H7 (cell line): ENCODE measurements at regions not wholly inside any gene's neighbourhood (a gene's known extent, or its start where the extent isn't known, plus 50 kb on each side); places are given as distances from the start of the nearest gene placed in this dataset.

Source experiments
- DNase-seq: peaks from one replicate; pipeline ENCODE4 v3.0.0; 2012
- H3K27me3 ChIP-seq: 2 replicates; pipeline ENCODE4 v1.6.0; 2011; ENCODE audit warnings: mild to moderate bottlenecking, low read length; ENCODE audit not compliant: control insufficient read depth, insufficient read depth
- H3K36me3 ChIP-seq: replicated peaks from 2 replicates; pipeline ENCODE4 v1.5.1; 2011; ENCODE audit warnings: low read length; ENCODE audit not compliant: control insufficient read depth, insufficient read depth
- H3K4me3 ChIP-seq: 2 replicates; pipeline ENCODE4 v1.5.1; 2011; ENCODE audit warnings: low read depth, mild to moderate bottlenecking, control low read depth, low read length, moderate library complexity; ENCODE audit not compliant: insufficient read depth

GRCh38 chr9:117535434-117535833 lies 120.6 kb upstream of the ASTN2 start:
- Histone ChIP-seq H3K27me3 (no peaks in the 10 kb centered on the region), H3K36me3 (no peaks in the 10 kb centered on the region), H3K4me3 (no peak overlapping the region)
- DNase-seq: peak; percentile 36

- Histone ChIP-seq H3K4me3 (no peak overlapping the region), H3K36me3 (no peaks in the 10 kb centered on the region), H3K27me3 (no peaks in the 10 kb centered on the region)
- DNase-seq: no peak
These were observed 113.4 kb upstream of the ASTN2 start for GRCh38 chr9:117528225-117528624.

GRCh38 chr9:117526674-117527073 lies 111.8 kb upstream of the ASTN2 start:
- Histone ChIP-seq H3K27me3 (no peaks in the 10 kb centered on the region), H3K36me3 (no peaks in the 10 kb centered on the region), H3K4me3 (no peak overlapping the region)
- DNase-seq: no peak

- DNase-seq: no peak
- no peaks in the 10 kb centered on the region for H3K36me3 ChIP-seq
- H3K27me3 ChIP-seq: no peaks in the 10 kb centered on the region
- no peak overlapping the region for H3K4me3 ChIP-seq
These were observed 108.8 kb upstream of the ASTN2 start for GRCh38 chr9:117523531-117524153.

GRCh38 chr9:117521293-117521692 lies 106.4 kb upstream of the ASTN2 start:
- Histone ChIP-seq H3K4me3 (no peak overlapping the region), H3K27me3 (no peaks in the 10 kb centered on the region), H3K36me3 (no peaks in the 10 kb centered on the region)
- DNase-seq: no peak

GRCh38 chr9:117516676-117517632 lies 102.1 kb upstream of the ASTN2 start:
- no peak for DNase-seq
- Histone ChIP-seq H3K36me3 (no peaks in the 10 kb centered on the region), H3K4me3 (no peak overlapping the region), H3K27me3 (no peaks in the 10 kb centered on the region)

- no peak for DNase-seq
- H3K27me3 ChIP-seq: no peaks in the 10 kb centered on the region
- no peak overlapping the region for H3K4me3 ChIP-seq
- H3K36me3 ChIP-seq: no peaks in the 10 kb centered on the region
These were observed 97.1 kb upstream of the ASTN2 start for GRCh38 chr9:117511852-117512481.

GRCh38 chr9:117496307-117496706 lies 81.5 kb upstream of the ASTN2 start:
- H3K36me3 ChIP-seq: no peaks in the 10 kb centered on the region
- no peak for DNase-seq
- H3K27me3 ChIP-seq: no peaks in the 10 kb centered on the region
- H3K4me3 ChIP-seq: no peak overlapping the region

- H3K27me3 ChIP-seq: no peaks in the 10 kb centered on the region
- no peak overlapping the region for H3K4me3 ChIP-seq
- DNase-seq: no peak
- no peaks in the 10 kb centered on the region for H3K36me3 ChIP-seq
These were observed 79.7 kb upstream of the ASTN2 start for GRCh38 chr9:117494401-117495090.

- no peak for DNase-seq
- Histone ChIP-seq H3K36me3 (no peaks in the 10 kb centered on the region), H3K27me3 (no peaks in the 10 kb centered on the region), H3K4me3 (no peak overlapping the region)
These were observed 77.6 kb upstream of the ASTN2 start for GRCh38 chr9:117492476-117492875.

GRCh38 chr9:117491491-117491890 lies 76.6 kb upstream of the ASTN2 start:
- no peaks in the 10 kb centered on the region for H3K36me3 ChIP-seq
- no peak for DNase-seq
- H3K27me3 ChIP-seq: no peaks in the 10 kb centered on the region
- H3K4me3 ChIP-seq: no peak overlapping the region

GRCh38 chr9:117490199-117490598 lies 75.3 kb upstream of the ASTN2 start:
- Histone ChIP-seq H3K27me3 (no peaks in the 10 kb centered on the region), H3K4me3 (no peak overlapping the region), H3K36me3 (no peaks in the 10 kb centered on the region)
- no peak for DNase-seq

GRCh38 chr9:117488659-117489058 lies 73.8 kb upstream of the ASTN2 start:
- H3K27me3 ChIP-seq: no peaks in the 10 kb centered on the region

GRCh38 chr9:117487555-117488175 lies 72.8 kb upstream of the ASTN2 start:
- peak; percentile 77 for DNase-seq
- Histone ChIP-seq H3K27me3 (no peaks in the 10 kb centered on the region), H3K4me3 (no peak overlapping the region; the same call in 1 of the 2 replicates), H3K36me3 (no peaks in the 10 kb centered on the region)

More at GRCh38 chr9:117488659-117489058, 73.8 kb upstream of the ASTN2 start:
- Histone ChIP-seq H3K36me3 (no peaks in the 10 kb centered on the region), H3K4me3 (no peak overlapping the region)
- no peak for DNase-seq
